Endothelial cell of umbilical vein (primary cell): ENCODE measurements at regions not wholly inside any gene's neighbourhood (a gene's known extent, or its start where the extent isn't known, plus 50 kb on each side); places are given as distances from the start of the nearest gene placed in this dataset.

Source experiments
- BruUV-seq: library from RNA; stranded (reverse); fragments of 400-500 nt; replicated peaks from 2 replicates; lab custom pipeline; 2021; lab: Mats Ljungman, UMichigan
- CTCF ChIA-PET: fragments of 300-600, 350-600 bp; sonication (Branson Sonifier 250); formaldehyde crosslinking; loops from one replicate; lab custom pipeline; 2021; ENCODE audit warnings: antibody characterized with exemption, inconsistent platforms; lab: Charles Lee
- POLR2A ChIA-PET: fragments of 300-600, 350-600 bp; sonication (Branson Sonifier 250); formaldehyde crosslinking; loops from one replicate; lab custom pipeline; 2021; ENCODE audit warnings: antibody characterized with exemption, inconsistent platforms; lab: Charles Lee
- DNase-seq: peaks from one replicate; pipeline ENCODE4 v3.0.0-alpha.2; 2011; ENCODE audit warnings: low read depth, low spot score
- FAIRE-seq: peaks from 2 replicates; lab custom pipeline; 2011; peaks lifted over from hg19 to GRCh38; lab: Jason Lieb, UNC
- H2AFZ ChIP-seq: 2 replicates; pipeline ENCODE4 v1.6.0; 2012; ENCODE audit warnings: low read depth, low read length, control low read depth, inconsistent platforms
- H3K27ac ChIP-seq: 2 replicates; pipeline ENCODE4 v1.5.1; 2011; ENCODE audit warnings: low read depth, mild to moderate bottlenecking, control low read depth, low read length, moderate library complexity; ENCODE audit not compliant: insufficient read depth
- H3K27me3 ChIP-seq, 2 experiments: 2 replicates each; pipeline versions ENCODE4 v1.6.0 to v1.6.1; 2011; ENCODE audit warnings: low read length in 2 of 2, mixed read lengths in 1 of 2; ENCODE audit not compliant: control insufficient read depth in 2 of 2, insufficient read depth in 2 of 2
- H3K36me3 ChIP-seq, 2 experiments: 2 replicates in 1 of 2; 3 replicates in 1 of 2; pipeline ENCODE4 v1.5.1; 2011; ENCODE audit warnings: low read length in 2 of 2, mild to moderate bottlenecking in 1 of 2, moderate library complexity in 1 of 2; ENCODE audit not compliant: control insufficient read depth in 2 of 2, insufficient read depth in 2 of 2; ENCODE audit errors: extremely low read depth in 1 of 2
- H3K4me1 ChIP-seq: 3 replicates; pipeline ENCODE4 v1.5.1; 2011; ENCODE audit warnings: mild to moderate bottlenecking, low read length; ENCODE audit not compliant: control insufficient read depth, insufficient read depth; ENCODE audit errors: extremely low read depth
- H3K4me2 ChIP-seq: 2 replicates; pipeline ENCODE4 v1.6.1; 2011; ENCODE audit warnings: low read length, control low read depth, mixed read lengths; ENCODE audit not compliant: insufficient read depth
- H3K4me3 ChIP-seq, 3 experiments: fragments of 200-600 bp in 1 of 3; sonication (generic), shearing (Covaris generic) in 1 of 3; replicated peaks in 1 of 3; 2 replicates each; pipeline ENCODE4 v1.5.1; 2011 to 2016; ENCODE audit warnings: control low read depth in 3 of 3, low read length in 3 of 3, mild to moderate bottlenecking in 2 of 3, inconsistent platforms in 1 of 3, low read depth in 1 of 3, moderate library complexity in 1 of 3; ENCODE audit not compliant: insufficient read depth in 1 of 3
- H3K79me2 ChIP-seq: 2 replicates; pipeline ENCODE4 v1.6.0; 2012; ENCODE audit warnings: low read length, inconsistent platforms; ENCODE audit not compliant: control insufficient read depth, insufficient read depth
- H3K9ac ChIP-seq: replicated peaks from 2 replicates; pipeline ENCODE3; 2011; ENCODE audit warnings: low read length, control low read depth; ENCODE audit not compliant: insufficient read depth; ENCODE audit errors: extremely low read depth
- H3K9me1 ChIP-seq: replicated peaks from 3 replicates; pipeline ENCODE4 v1.6.0; 2011; ENCODE audit warnings: mild to moderate bottlenecking, low read length; ENCODE audit not compliant: control insufficient read depth, insufficient read depth; ENCODE audit errors: extremely low read depth
- H3K9me3 ChIP-seq: replicated peaks from 2 replicates; pipeline ENCODE4 v1.5.1; 2012; ENCODE audit warnings: low read length, inconsistent platforms; ENCODE audit not compliant: control insufficient read depth, insufficient read depth
- H4K20me1 ChIP-seq: replicated peaks from 2 replicates; pipeline ENCODE3; 2011; ENCODE audit warnings: mild to moderate bottlenecking, low read length; ENCODE audit not compliant: control insufficient read depth, insufficient read depth; ENCODE audit errors: extremely low read depth
- EZH2 ChIP-seq: IDR thresholded peaks from 2 replicates; pipeline ENCODE4 v1.6.1; 2012; ENCODE audit warnings: borderline replicate concordance, low read depth, mild to moderate bottlenecking, moderate library complexity, low read length, inconsistent platforms; ENCODE audit not compliant: severe bottlenecking
- FOS ChIP-seq: IDR thresholded peaks from 2 replicates; pipeline ENCODE4 v1.6.1; 2011; ENCODE audit warnings: mild to moderate bottlenecking, low read length, moderate library complexity, borderline replicate concordance; ENCODE audit not compliant: insufficient read depth
- GATA2 ChIP-seq: IDR thresholded peaks from 2 replicates; pipeline ENCODE4 v1.7.0; 2011; ENCODE audit warnings: low read depth, mild to moderate bottlenecking, moderate library complexity, mixed read lengths, low read length; ENCODE audit not compliant: insufficient read length, insufficient read depth
- MAX ChIP-seq: IDR thresholded peaks from 2 replicates; pipeline ENCODE4 v1.6.1; 2011; ENCODE audit not compliant: insufficient read depth, insufficient read length
- MYC ChIP-seq: IDR thresholded peaks from one replicate; pipeline ENCODE4 v1.6.1; 2011; ENCODE audit warnings: mild to moderate bottlenecking, low read depth, low read length
- POLR2A ChIP-seq: IDR thresholded peaks from 2 replicates; pipeline ENCODE4 v1.6.1; 2012; ENCODE audit warnings: low read depth, mild to moderate bottlenecking, control low read depth, low read length
- POLR2AphosphoS5 ChIP-seq: IDR thresholded peaks from 2 replicates; pipeline ENCODE4 v1.6.1; 2012; ENCODE audit warnings: low read depth, mild to moderate bottlenecking, control low read depth, low read length, moderate library complexity; ENCODE audit not compliant: insufficient read depth
- dilution Hi-C: fragments of 300-500 bp; cut with MboI; formaldehyde crosslinking; loops from one replicate; pipeline ENCODE4 v1.15.0; 2019; ENCODE audit warnings: low sequenced_read_pairs; ENCODE audit not compliant: extremely low pct_ligation_motif_present
- intact Hi-C: fragments of 100-400 bp; cut with micrococcal nuclease; formaldehyde crosslinking; loops from one replicate; pipeline ENCODE4 v1.10.0; 2022
- TF ChIP-seq, protein P1 (sequence below), 2 donors: IDR thresholded peaks; 1 replicate in 1 of 2; 2 replicates in 1 of 2; pipeline ENCODE4 v1.5.1; 2011; ENCODE audit warnings: low read length in 2 of 2, mild to moderate bottlenecking in 2 of 2, moderate library complexity in 2 of 2, control low read depth in 1 of 2, inconsistent platforms in 1 of 2, low read depth in 1 of 2; ENCODE audit not compliant: insufficient read depth in 1 of 2; ENCODE audit errors: extremely low read depth in 1 of 2

- Histone ChIP-seq H2AFZ (no peak overlapping the region), H3K79me2 (no peaks in the 10 kb centered on the region), H3K4me2 (no peak overlapping the region), H3K27ac (no peak overlapping the region), H3K9me3 (no peaks in the 10 kb centered on the region), H3K9ac (no peak overlapping the region), H3K27me3 (no peaks in the 10 kb centered on the region), H3K4me3 (no peak overlapping the region), H3K9me1 (no peaks in the 10 kb centered on the region), H3K36me3 (no peaks in the 10 kb centered on the region), H4K20me1 (no peaks in the 10 kb centered on the region), H3K4me1 (no peaks in the 10 kb centered on the region)
- DNase-seq (no peak), FAIRE-seq (no peak)
- intact Hi-C loops: no loop called here
- ChIA-PET CTCF (no interaction called here), POLR2A (no interaction called here)
- BruUV-seq: no TSS peak
- TF ChIP-seq MAX (no peak), MYC (no peak), FOS (no peak), EZH2 (no peak), POLR2AphosphoS5 (no peak), POLR2A (no peak), GATA2 (no peak)
- TF ChIP-seq, protein P1, sequence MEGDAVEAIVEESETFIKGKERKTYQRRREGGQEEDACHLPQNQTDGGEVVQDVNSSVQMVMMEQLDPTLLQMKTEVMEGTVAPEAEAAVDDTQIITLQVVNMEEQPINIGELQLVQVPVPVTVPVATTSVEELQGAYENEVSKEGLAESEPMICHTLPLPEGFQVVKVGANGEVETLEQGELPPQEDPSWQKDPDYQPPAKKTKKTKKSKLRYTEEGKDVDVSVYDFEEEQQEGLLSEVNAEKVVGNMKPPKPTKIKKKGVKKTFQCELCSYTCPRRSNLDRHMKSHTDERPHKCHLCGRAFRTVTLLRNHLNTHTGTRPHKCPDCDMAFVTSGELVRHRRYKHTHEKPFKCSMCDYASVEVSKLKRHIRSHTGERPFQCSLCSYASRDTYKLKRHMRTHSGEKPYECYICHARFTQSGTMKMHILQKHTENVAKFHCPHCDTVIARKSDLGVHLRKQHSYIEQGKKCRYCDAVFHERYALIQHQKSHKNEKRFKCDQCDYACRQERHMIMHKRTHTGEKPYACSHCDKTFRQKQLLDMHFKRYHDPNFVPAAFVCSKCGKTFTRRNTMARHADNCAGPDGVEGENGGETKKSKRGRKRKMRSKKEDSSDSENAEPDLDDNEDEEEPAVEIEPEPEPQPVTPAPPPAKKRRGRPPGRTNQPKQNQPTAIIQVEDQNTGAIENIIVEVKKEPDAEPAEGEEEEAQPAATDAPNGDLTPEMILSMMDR (IDR thresholded peaks at IDR 0.05; ENCODE audit: extremely low read depth in 1 of 2, insufficient read depth in 1 of 2, low read depth in 1 of 2, low read length in 2 of 2): no peak
- dilution Hi-C loops: no loop called here
Measured at GRCh38 chr18:53994016-53994415, 230.5 kb downstream of the MBD2 start.
